Muscle layer of colon (tissue), 2 donors: ENCODE measurements at regions not wholly inside any gene's neighbourhood (a gene's known extent, or its start where the extent isn't known, plus 50 kb on each side); places are given as distances from the start of the nearest gene placed in this dataset.
"Not testable (repeated sequence)": the region's sequence is repeated elsewhere in the genome, so short reads cannot be mapped to it uniquely, and the experiment has no call there.

Source experiments
- H3K27ac ChIP-seq: one replicate; pipeline ENCODE4 v1.7.0; 2013; ENCODE audit warnings: low read depth, mild to moderate bottlenecking, low read length, moderate library complexity
- H3K27me3 ChIP-seq, 2 donors: one replicate each; pipeline ENCODE4 v1.7.0; 2013; ENCODE audit warnings: low read length in 2 of 2, mild to moderate bottlenecking in 2 of 2; ENCODE audit not compliant: insufficient read depth in 2 of 2, control insufficient read depth in 1 of 2
- H3K36me3 ChIP-seq: one replicate; pipeline ENCODE4 v1.7.0; 2013; ENCODE audit warnings: mild to moderate bottlenecking, low read length; ENCODE audit not compliant: insufficient read depth
- H3K4me1 ChIP-seq: one replicate; pipeline ENCODE4 v1.7.0; 2013; ENCODE audit warnings: mild to moderate bottlenecking, low read length; ENCODE audit not compliant: insufficient read depth
- H3K4me3 ChIP-seq, 2 donors: one replicate each; pipeline ENCODE4 v1.7.0; 2013; ENCODE audit warnings: low read length in 2 of 2, low read depth in 1 of 2, mild to moderate bottlenecking in 1 of 2, moderate library complexity in 1 of 2
- H3K9ac ChIP-seq: one replicate; pipeline ENCODE4 v1.7.0; 2013; ENCODE audit warnings: low read length
- H3K9me3 ChIP-seq: one replicate; pipeline ENCODE4 v1.7.0; 2013; ENCODE audit warnings: mild to moderate bottlenecking, low read length
- donor health status: abdominal sarcoma.
- donor health status: Adenocarcinoma of cecum.

- H3K4me1 ChIP-seq = no peaks in the 10 kb centered on the region
- H3K27ac ChIP-seq = no peak overlapping the region
- no peaks in the 10 kb centered on the region for H3K9me3 ChIP-seq
- no peak overlapping the region for H3K4me3 ChIP-seq
- H3K27me3 ChIP-seq = no peaks in the 10 kb centered on the region
- no peaks in the 10 kb centered on the region for H3K36me3 ChIP-seq
- H3K9ac ChIP-seq = no peak overlapping the region
Measured at GRCh38 chr2:180882959-180883358, 97.4 kb upstream of the UBE2E3 start.

- H3K27ac ChIP-seq = no peak overlapping the region
- H3K9me3 ChIP-seq = no peaks in the 10 kb centered on the region
- no peaks in the 10 kb centered on the region for H3K4me1 ChIP-seq
- H3K4me3 ChIP-seq = no peak overlapping the region
- H3K36me3 ChIP-seq = no peaks in the 10 kb centered on the region
- no peak overlapping the region for H3K9ac ChIP-seq
- no peaks in the 10 kb centered on the region for H3K27me3 ChIP-seq
Measured at GRCh38 chr2:180876506-180876905, 103.9 kb upstream of the UBE2E3 start.

GRCh38 chr2:180873219-180873618, 107.2 kb upstream of the UBE2E3 start:
- Histone ChIP-seq H3K27me3 (no peaks in the 10 kb centered on the region), H3K4me3 (no peak overlapping the region), H3K4me1 (no peaks in the 10 kb centered on the region), H3K36me3 (no peaks in the 10 kb centered on the region), H3K9me3 (no peaks in the 10 kb centered on the region), H3K9ac (no peak overlapping the region), H3K27ac (no peak overlapping the region)

- H3K27ac ChIP-seq, H3K4me3 ChIP-seq, H3K4me1 ChIP-seq, H3K36me3 ChIP-seq, H3K9me3 ChIP-seq, H3K9ac ChIP-seq, H3K27me3 ChIP-seq: not testable (repeated sequence)
Measured at GRCh38 chr2:180872781-180873180, 107.6 kb upstream of the UBE2E3 start.

- H3K9me3 ChIP-seq = no peaks in the 10 kb centered on the region
- no peak overlapping the region for H3K4me3 ChIP-seq
- no peak overlapping the region for H3K27ac ChIP-seq
- H3K27me3 ChIP-seq = no peaks in the 10 kb centered on the region
- no peaks in the 10 kb centered on the region for H3K36me3 ChIP-seq
- H3K4me1 ChIP-seq = no peaks in the 10 kb centered on the region
- no peak overlapping the region for H3K9ac ChIP-seq
Measured at GRCh38 chr2:180872255-180872654, 108.2 kb upstream of the UBE2E3 start.

GRCh38 chr2:180871649-180872048, 108.8 kb upstream of the UBE2E3 start:
- Histone ChIP-seq H3K9me3 (no peaks in the 10 kb centered on the region), H3K27me3 (no peaks in the 10 kb centered on the region), H3K4me1 (no peaks in the 10 kb centered on the region), H3K36me3 (no peaks in the 10 kb centered on the region), H3K27ac (no peak overlapping the region), H3K9ac (no peak overlapping the region), H3K4me3 (no peak overlapping the region)

GRCh38 chr2:180849851-180850250, 130.6 kb upstream of the UBE2E3 start:
- no peaks in the 10 kb centered on the region for H3K36me3 ChIP-seq

GRCh38 chr2:180848393-180848792, 132.0 kb upstream of the UBE2E3 start:
- Histone ChIP-seq H3K4me1 (no peaks in the 10 kb centered on the region), H3K9me3 (no peaks in the 10 kb centered on the region), H3K27me3 (no peaks in the 10 kb centered on the region), H3K4me3 (no peak overlapping the region), H3K27ac (no peak overlapping the region), H3K36me3 (no peaks in the 10 kb centered on the region), H3K9ac (no peak overlapping the region)

More at GRCh38 chr2:180849851-180850250, 130.6 kb upstream of the UBE2E3 start:
- Histone ChIP-seq H3K9me3 (no peaks in the 10 kb centered on the region), H3K27ac (no peak overlapping the region), H3K27me3 (no peaks in the 10 kb centered on the region), H3K9ac (no peak overlapping the region), H3K4me3 (no peak overlapping the region), H3K4me1 (no peaks in the 10 kb centered on the region)

- no peaks in the 10 kb centered on the region for H3K9me3 ChIP-seq
- H3K4me3 ChIP-seq = no peak overlapping the region
- no peaks in the 10 kb centered on the region for H3K36me3 ChIP-seq
- no peaks in the 10 kb centered on the region for H3K4me1 ChIP-seq
- no peaks in the 10 kb centered on the region for H3K27me3 ChIP-seq
- no peak overlapping the region for H3K9ac ChIP-seq
- H3K27ac ChIP-seq = no peak overlapping the region
Measured at GRCh38 chr2:180846756-180847472, 133.5 kb upstream of the UBE2E3 start.

- Histone ChIP-seq H3K27ac (no peak overlapping the region), H3K4me3 (no peak overlapping the region), H3K27me3 (no peaks in the 10 kb centered on the region), H3K4me1 (no peaks in the 10 kb centered on the region), H3K9me3 (no peaks in the 10 kb centered on the region), H3K36me3 (no peaks in the 10 kb centered on the region), H3K9ac (no peak overlapping the region)
Measured at GRCh38 chr2:180842461-180842860, 137.9 kb upstream of the UBE2E3 start.

- Histone ChIP-seq H3K9ac (no peak overlapping the region), H3K9me3 (no peaks in the 10 kb centered on the region), H3K4me3 (no peak overlapping the region), H3K27ac (no peak overlapping the region), H3K36me3 (no peaks in the 10 kb centered on the region), H3K27me3 (no peaks in the 10 kb centered on the region), H3K4me1 (no peaks in the 10 kb centered on the region)
Measured at GRCh38 chr2:180840641-180841040, 139.8 kb upstream of the UBE2E3 start.

- no peak overlapping the region for H3K9ac ChIP-seq
- H3K4me3 ChIP-seq = no peak overlapping the region
- no peaks in the 10 kb centered on the region for H3K27me3 ChIP-seq
- H3K27ac ChIP-seq = no peak overlapping the region
- H3K4me1 ChIP-seq = no peaks in the 10 kb centered on the region
- H3K36me3 ChIP-seq = no peaks in the 10 kb centered on the region
- no peaks in the 10 kb centered on the region for H3K9me3 ChIP-seq
Measured at GRCh38 chr2:180829836-180830235, 150.6 kb upstream of the UBE2E3 start.
